HUES48 (cell line): ENCODE measurements at regions not wholly inside any gene's neighbourhood (a gene's known extent, or its start where the extent isn't known, plus 50 kb on each side); places are given as distances from the start of the nearest gene placed in this dataset.

Source experiments
- H3K27ac ChIP-seq: one replicate; pipeline ENCODE4 v1.7.0; 2013; ENCODE audit warnings: low read depth, low read length, inconsistent platforms
- H3K27me3 ChIP-seq: 2 replicates; pipeline ENCODE4 v1.6.1; 2013; ENCODE audit warnings: mild to moderate bottlenecking, low read length; ENCODE audit not compliant: control insufficient read depth, insufficient read depth
- H3K36me3 ChIP-seq: 2 replicates; pipeline ENCODE4 v1.6.1; 2013; ENCODE audit warnings: low read length; ENCODE audit not compliant: control insufficient read depth, insufficient read depth
- H3K4me1 ChIP-seq: 2 replicates; pipeline ENCODE4 v1.6.1; 2013; ENCODE audit warnings: mild to moderate bottlenecking, low read length; ENCODE audit not compliant: control insufficient read depth, insufficient read depth
- H3K4me3 ChIP-seq: 2 replicates; pipeline ENCODE4 v1.5.1; 2013; ENCODE audit warnings: mild to moderate bottlenecking, low read depth, low read length
- H3K9ac ChIP-seq: 2 replicates; pipeline ENCODE4 v1.6.1; 2013; ENCODE audit warnings: mild to moderate bottlenecking, low read depth, low read length, moderate library complexity
- H3K9me3 ChIP-seq: 2 replicates; pipeline ENCODE4 v1.6.1; 2013; ENCODE audit warnings: low read length; ENCODE audit not compliant: control insufficient read depth, insufficient read depth

DNA sequence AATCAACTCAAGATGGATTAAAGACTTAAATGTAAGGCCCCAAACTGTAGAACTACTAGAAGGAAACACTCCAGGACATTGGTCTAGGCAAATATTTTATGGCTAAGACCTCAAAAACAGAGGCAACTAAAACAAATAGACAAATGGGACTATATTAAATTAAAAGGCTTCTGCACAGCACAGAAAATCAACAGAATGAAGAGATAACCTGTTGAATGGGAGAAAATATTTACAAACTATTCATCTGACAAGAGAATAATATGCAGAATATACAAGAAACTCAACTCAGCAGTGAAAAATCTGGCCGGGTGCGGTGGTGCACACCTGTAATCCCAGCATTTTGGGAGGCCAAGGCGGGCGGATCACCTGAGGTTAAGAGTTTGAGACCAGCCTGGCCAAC lies 84.1 kb upstream of the HNRNPU start:
- no peaks in the 10 kb centered on the region for H3K27me3 ChIP-seq
- H3K36me3 ChIP-seq, result no peaks in the 10 kb centered on the region
- no peak overlapping the region for H3K4me3 ChIP-seq
- H3K4me1 ChIP-seq, result no peaks in the 10 kb centered on the region
- no peaks in the 10 kb centered on the region for H3K9me3 ChIP-seq
- no peak overlapping the region for H3K9ac ChIP-seq
- H3K27ac ChIP-seq, result no peak overlapping the region

DNA sequence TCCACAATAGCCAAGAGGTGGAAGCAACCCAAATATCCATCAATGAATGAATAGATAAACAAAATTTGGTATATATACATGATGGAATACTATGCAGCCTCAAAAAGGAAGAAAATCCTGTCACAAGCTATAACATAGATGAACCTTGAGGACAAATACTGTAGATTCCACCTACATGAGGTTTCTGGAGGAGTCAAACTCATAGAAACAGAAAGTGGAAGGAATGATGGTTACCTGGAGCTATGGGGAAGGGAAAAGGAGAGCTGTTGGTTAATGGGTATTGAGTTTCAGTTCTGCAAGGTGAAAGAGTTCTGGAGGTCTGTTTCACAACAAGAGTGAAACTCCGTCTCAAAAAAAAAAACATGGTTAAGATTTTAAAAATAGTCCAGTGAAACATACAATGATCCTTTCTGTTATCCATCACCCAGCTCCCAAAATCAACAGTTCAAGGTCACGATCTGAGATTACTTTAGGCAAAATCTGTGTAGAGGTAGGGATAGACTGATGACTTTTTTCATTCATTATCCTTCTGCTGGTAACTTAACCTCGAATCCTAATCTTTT lies 80.8 kb upstream of the HNRNPU start:
- Histone ChIP-seq H3K4me1 (no peaks in the 10 kb centered on the region), H3K4me3 (no peak overlapping the region), H3K27me3 (no peaks in the 10 kb centered on the region), H3K36me3 (no peaks in the 10 kb centered on the region), H3K9ac (no peak overlapping the region), H3K27ac (no peak overlapping the region), H3K9me3 (no peaks in the 10 kb centered on the region)

DNA sequence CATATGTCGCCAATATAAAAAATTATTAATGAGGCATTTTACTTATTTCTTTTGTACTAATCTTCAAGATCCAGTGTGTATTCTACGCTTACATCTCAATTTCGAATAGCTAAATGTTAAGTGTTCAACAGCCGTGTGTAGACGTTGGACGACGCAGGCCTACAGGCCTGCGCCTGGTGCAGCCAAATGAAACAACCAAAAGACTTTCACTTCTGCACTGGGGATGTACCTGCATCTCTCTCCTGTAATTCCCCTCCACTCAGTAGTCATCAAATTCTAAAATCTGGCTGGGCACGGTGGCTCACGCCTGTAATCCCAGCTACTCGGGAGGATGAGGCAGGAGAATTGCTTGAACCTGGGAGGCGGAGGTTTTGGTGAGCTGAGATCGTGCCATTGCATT lies 76.8 kb upstream of the HNRNPU start:
- H3K36me3 ChIP-seq, result no peaks in the 10 kb centered on the region
- H3K4me3 ChIP-seq, result no peak overlapping the region
- H3K4me1 ChIP-seq, result no peaks in the 10 kb centered on the region
- no peaks in the 10 kb centered on the region for H3K27me3 ChIP-seq
- H3K27ac ChIP-seq, result no peak overlapping the region
- H3K9ac ChIP-seq, result no peak overlapping the region
- no peaks in the 10 kb centered on the region for H3K9me3 ChIP-seq

DNA sequence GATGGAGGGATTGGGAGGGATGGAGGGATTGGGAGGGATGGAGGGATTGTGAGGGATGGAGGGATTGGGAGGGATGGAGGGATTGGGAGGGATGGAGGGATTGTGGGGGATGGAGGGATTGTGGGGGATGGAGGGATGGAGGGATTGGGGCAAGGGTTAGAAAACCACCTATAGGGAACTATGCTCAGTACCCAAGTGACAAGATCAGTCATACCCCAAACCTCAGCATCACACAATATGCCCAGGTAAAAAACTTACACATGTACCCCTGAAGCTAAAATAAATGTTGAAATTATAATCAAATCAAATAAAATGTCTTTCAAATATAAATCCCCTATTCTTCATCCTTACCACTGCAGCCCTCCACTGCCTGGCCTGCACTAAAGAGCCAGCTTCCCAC lies 72.8 kb upstream of the HNRNPU start:
- Histone ChIP-seq H3K9ac (no peak overlapping the region; the same call in 1 of the 2 replicates), H3K36me3 (no peaks in the 10 kb centered on the region), H3K4me1 (no peaks in the 10 kb centered on the region), H3K27ac (no peak overlapping the region), H3K4me3 (no peak overlapping the region), H3K9me3 (no peaks in the 10 kb centered on the region), H3K27me3 (no peaks in the 10 kb centered on the region)

DNA sequence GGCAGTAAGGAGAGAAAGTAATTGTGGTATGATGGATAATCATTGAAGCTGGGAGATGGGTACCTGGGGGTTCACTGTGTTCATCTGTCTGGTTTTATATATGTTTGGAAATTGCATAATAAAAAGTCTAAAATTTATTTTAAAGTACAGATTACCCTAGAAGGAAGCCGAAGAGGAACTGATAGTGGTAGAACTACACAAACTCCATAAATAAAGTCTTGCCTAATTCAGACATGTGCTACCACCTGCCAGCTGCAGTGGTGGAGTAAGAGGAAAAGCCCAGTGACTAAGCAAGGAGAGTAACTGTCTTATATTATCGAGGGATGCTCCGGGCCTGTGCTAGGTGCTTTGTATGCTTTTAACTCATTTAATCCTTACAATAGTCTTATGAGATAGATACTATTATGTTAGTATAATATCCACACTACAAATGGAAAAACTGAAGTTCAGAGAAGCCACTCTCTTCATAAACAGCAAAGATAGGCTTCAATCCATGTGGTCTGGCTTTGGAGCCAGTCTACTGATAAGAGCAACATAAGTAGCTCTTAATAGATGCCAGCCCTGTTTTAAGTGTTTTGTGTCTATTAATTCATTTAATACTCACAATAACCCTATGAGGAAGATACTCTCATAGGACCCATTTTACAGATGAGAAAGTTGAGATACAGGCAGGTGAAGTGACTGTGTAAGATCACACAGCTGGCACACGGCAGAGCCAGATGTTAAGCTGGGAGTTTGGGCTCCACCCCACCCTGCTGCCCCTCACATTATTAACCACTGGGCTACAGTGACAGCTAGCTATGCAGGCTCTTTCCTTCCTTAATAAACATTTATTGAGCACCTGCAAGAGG lies 56.8 kb upstream of the HNRNPU start:
- peaks cover 19% of the 10 kb centered on the region for H3K27me3 ChIP-seq
- H3K36me3 ChIP-seq, result no peaks in the 10 kb centered on the region
- H3K9ac ChIP-seq, result no peak overlapping the region
- H3K9me3 ChIP-seq, result no peaks in the 10 kb centered on the region
- 0 out of 2 replicates have a peak, but pooled peaks cover 8% of the 10 kb centered on the region for H3K4me1 ChIP-seq
- no peak overlapping the region for H3K4me3 ChIP-seq
- H3K27ac ChIP-seq, result no peak overlapping the region

DNA sequence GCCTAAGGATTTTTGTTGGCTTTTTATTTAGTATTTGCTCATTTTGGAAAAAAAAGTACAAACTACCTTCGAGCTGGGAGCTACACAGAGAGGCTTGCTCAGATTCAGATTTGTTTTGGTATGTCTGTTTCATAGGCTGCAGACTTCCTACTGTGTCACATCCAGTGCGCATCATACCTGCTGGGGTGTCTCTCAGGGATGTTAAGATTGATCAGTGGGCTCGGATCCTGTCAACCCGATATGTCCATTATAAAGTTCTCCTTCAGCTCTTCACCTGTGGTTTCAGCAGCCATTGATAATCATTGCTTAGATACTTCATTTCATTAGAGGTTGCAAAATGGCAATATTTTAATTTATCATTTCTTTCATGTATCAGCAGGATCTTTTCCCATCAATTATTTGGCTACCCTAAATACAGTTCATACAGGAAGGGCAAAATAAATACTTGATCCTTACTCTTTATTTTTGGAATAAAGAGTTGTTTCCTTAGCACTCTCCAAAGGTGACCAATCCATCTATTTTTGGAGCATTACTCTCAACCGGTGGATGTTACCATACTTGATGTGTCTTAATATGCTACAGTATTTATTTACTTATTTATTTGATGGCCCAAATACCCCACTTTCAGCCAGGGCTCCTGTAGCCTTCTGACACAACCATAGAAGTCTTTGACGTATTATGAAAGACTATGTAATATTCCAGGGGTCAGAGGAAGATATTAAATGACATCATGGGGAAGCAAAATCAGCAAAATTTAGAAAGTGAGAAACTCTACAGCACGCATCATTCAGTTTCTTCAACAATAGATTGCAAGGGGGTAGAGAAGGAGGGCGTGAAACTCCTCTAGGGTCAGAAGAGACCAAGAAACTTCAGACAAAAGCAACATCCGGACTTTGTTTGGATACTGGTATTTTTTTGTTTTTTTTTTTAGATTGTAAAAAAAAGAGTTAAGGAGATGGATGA lies 55.3 kb upstream of the HNRNPU start:
- peak overlapping the region; percentile 69 for H3K4me3 ChIP-seq
- no peak overlapping the region for H3K27ac ChIP-seq
- H3K9ac ChIP-seq, result no peak overlapping the region

DNA sequence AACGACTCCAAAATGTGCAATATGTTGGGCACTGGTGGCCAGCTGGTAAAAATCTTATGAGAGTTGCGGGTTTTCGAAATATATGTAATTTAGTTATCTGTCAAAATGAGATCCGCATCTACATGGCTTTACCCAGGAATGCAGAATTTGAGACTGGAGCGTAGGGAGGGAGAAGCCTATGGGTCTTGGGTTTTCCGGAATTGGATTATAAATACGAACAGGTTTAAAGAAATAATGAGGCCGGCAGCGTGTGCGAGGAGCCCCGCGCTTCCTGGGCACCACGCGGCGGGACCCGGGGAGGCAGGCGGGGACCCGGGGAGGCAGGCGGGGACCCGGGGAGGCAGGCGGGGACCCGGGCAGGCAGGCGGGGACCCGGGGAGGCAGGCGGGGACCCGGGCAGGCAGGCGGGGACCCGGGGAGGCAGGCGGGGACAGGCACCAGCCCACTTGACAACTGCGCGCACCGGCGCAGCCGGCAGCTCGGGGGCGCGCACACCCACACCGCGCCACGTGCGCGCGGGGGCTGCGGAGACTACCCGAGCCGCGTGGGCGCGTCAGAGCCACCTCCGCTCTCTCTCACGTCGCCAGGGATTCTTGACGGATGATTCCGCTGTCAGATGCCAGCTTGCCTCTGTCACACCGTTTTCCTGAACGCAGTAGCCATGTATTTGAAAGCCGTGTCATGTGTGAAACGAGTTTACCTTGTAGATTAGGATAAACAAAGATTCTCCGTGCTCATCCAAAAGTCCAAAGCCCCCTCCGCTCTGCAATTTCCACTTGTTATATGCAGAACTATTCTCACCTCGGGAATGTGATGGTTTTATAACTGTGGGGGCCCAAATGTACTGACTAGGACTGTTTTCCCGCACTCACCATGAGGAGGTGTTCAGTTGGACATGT lies 54.3 kb upstream of the HNRNPU start:
- Histone ChIP-seq H3K4me3 (peak overlapping the region; percentile 69), H3K4me1 (0 out of 2 replicates have a peak, but pooled peaks cover 8% of the 10 kb centered on the region), H3K36me3 (no peaks in the 10 kb centered on the region), H3K9ac (no peak overlapping the region), H3K27ac (no peak overlapping the region), H3K27me3 (peaks cover 19% of the 10 kb centered on the region), H3K9me3 (no peaks in the 10 kb centered on the region)

More for the DNA sequence above, 55.3 kb upstream of the HNRNPU start:
- Histone ChIP-seq H3K9me3 (no peaks in the 10 kb centered on the region), H3K36me3 (no peaks in the 10 kb centered on the region), H3K27me3 (peaks cover 19% of the 10 kb centered on the region), H3K4me1 (0 out of 2 replicates have a peak, but pooled peaks cover 8% of the 10 kb centered on the region)

DNA sequence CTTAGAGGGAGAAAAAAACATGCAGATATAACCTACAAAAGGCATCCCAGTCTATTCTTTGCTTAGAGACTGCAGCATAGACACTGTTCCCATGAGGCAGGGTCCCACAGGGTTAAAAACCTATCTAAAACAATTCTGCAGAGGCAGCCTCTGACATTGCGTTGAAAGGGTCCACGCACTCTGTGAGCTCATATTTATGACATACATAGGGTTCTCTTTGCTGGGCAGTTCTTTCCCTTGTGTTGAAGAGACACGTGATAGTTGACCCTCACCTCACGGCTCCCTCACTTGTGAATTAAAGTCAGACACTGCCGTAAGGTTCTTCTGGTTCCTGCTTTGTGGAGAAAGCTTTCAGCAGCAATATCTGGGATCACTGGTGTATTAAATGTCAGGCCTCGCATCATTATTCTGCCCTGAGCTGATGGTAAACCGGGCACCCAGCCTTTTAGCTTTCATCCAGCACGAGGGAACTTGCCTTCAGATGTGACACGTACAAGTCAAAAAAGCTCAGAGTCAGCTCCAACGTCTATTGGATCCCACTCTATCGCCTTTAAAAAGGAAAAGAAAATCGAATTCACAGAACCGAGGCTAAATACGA lies 52.8 kb upstream of the HNRNPU start:
- H3K36me3 ChIP-seq, result no peaks in the 10 kb centered on the region
- peaks cover 19% of the 10 kb centered on the region for H3K27me3 ChIP-seq
- 0 out of 2 replicates have a peak, but pooled peaks cover 8% of the 10 kb centered on the region for H3K4me1 ChIP-seq
- H3K9me3 ChIP-seq, result no peaks in the 10 kb centered on the region
- H3K9ac ChIP-seq, result no peak overlapping the region
- no peak overlapping the region for H3K27ac ChIP-seq
- H3K4me3 ChIP-seq, result no peak overlapping the region

DNA sequence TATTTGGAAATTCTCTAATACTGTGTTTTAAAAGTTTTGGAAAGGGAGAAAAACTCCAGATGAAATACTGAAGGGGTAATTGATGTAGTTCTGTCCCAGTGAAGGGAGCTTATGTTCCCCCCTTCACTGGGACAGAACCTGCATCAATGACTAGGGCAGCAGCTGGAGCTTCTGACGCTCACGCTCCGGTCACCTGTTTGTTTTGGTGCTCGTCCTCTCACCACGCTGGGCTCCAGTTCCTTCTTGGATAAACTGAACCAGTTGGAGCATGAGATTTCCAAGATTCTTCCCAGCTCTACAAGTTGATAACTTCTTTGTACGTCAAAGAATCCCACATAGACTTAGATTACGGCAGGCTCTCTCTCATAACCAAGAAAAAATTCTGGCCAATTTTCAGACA lies 51.4 kb upstream of the HNRNPU start:
- Histone ChIP-seq H3K4me3 (no peak overlapping the region), H3K27ac (no peak overlapping the region), H3K4me1 (no peaks in the 10 kb centered on the region), H3K36me3 (no peaks in the 10 kb centered on the region), H3K9ac (no peak overlapping the region), H3K9me3 (no peaks in the 10 kb centered on the region), H3K27me3 (peaks cover 19% of the 10 kb centered on the region)

DNA sequence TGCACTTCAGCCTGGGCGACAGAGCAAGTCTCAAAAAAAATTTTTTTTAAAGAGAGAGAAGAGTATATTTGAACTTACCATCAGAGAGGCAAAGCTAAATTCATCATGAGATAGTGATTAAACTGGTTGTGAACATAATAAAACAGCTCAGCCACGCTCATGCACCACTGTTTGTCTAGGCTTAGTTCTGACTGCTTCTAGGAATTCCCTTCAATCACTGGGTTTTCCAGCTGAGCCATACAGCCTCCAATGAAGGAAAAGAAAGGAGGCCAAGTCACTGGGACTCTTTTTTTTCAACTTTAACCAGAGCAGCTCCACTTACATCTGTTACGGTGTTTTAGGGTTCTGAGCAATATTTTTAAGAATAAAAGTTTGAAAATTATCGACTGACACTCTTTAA lies 50.4 kb upstream of the HNRNPU start:
- Histone ChIP-seq H3K36me3 (no peaks in the 10 kb centered on the region), H3K4me3 (no peak overlapping the region), H3K27ac (no peak overlapping the region)

More for the DNA sequence above, 50.4 kb upstream of the HNRNPU start:
- Histone ChIP-seq H3K27me3 (peaks cover 17% of the 10 kb centered on the region), H3K9ac (no peak overlapping the region), H3K4me1 (no peaks in the 10 kb centered on the region), H3K9me3 (no peaks in the 10 kb centered on the region)
